ENCODE measurements at regions not wholly inside any gene's neighbourhood (a gene's known extent, or its start where the extent isn't known, plus 50 kb on each side); places are given as distances from the start of the nearest gene placed in this dataset.

GRCh38 chr9:84466580-84467285 lies 126.2 kb upstream of the SLC28A3 start:
- TF ChIP-seq EZH2 (IDR thresholded peaks at IDR 0.05) (no peak), POLR2AphosphoS5 (IDR thresholded peaks at IDR 0.05; ENCODE audit: low read depth, low read length) (no peak), CTCF (IDR thresholded peaks at IDR 0.05 in 2 of 3, conservative IDR thresholded peaks at IDR 0.05 in 1 of 3; ENCODE audit: borderline replicate concordance in 1 of 3, insufficient read depth in 1 of 3, low read depth in 2 of 3, low read length in 2 of 3) (no peak), SIN3A (IDR thresholded peaks at IDR 0.05; ENCODE audit: low read depth) (no peak), REST (IDR thresholded peaks at IDR 0.05; ENCODE audit: low read depth) (no peak)

Measured in HCT116 (cell line).